Aorta (tissue), 5 donors: ENCODE measurements at regions not wholly inside any gene's neighbourhood (a gene's known extent, or its start where the extent isn't known, plus 50 kb on each side); places are given as distances from the start of the nearest gene placed in this dataset.

Experiments
- ATAC-seq: fragments of 200-7000 bp; cut with Tn5 transposase; one replicate; pipeline ENCODE4 v1.9.1; 2022; ENCODE audit warnings: moderate library complexity; ENCODE audit not compliant: low FRiP score
- DNase-seq, 2 donors: peaks; one replicate each; pipeline ENCODE4 v3.0.0-alpha.2; 2020
- H3K27ac ChIP-seq, 2 donors: one replicate each; pipeline ENCODE4 v1.5.1; 2013; ENCODE audit warnings: low read length in 2 of 2, mild to moderate bottlenecking in 2 of 2, moderate library complexity in 2 of 2, control low read depth in 1 of 2, inconsistent platforms in 1 of 2, low read depth in 1 of 2
- H3K27me3 ChIP-seq, 2 donors: one replicate each; pipeline ENCODE4 v1.6.1; 2013; ENCODE audit warnings: control low read depth in 1 of 2, low read length in 1 of 2, mild to moderate bottlenecking in 1 of 2, moderate library complexity in 1 of 2; ENCODE audit not compliant: insufficient read depth in 2 of 2, control insufficient read depth in 1 of 2
- H3K36me3 ChIP-seq, 2 donors: one replicate each; pipeline ENCODE4 v1.6.1; 2013; ENCODE audit warnings: control low read depth in 1 of 2, low read length in 1 of 2, mild to moderate bottlenecking in 1 of 2; ENCODE audit not compliant: insufficient read depth in 2 of 2, control insufficient read depth in 1 of 2
- H3K4me1 ChIP-seq, 2 donors: one replicate each; pipeline ENCODE4 v1.6.1; 2013; ENCODE audit warnings: low read length in 2 of 2, control low read depth in 1 of 2, mild to moderate bottlenecking in 1 of 2, moderate library complexity in 1 of 2; ENCODE audit not compliant: insufficient read depth in 2 of 2, control insufficient read depth in 1 of 2
- H3K4me3 ChIP-seq, 2 donors: one replicate each; pipeline ENCODE4 v1.5.1; 2013; ENCODE audit warnings: low read length in 2 of 2, control low read depth in 1 of 2, mild to moderate bottlenecking in 1 of 2
- H3K9me3 ChIP-seq: one replicate; pipeline ENCODE4 v1.6.1; 2013; ENCODE audit warnings: mild to moderate bottlenecking, low read length; ENCODE audit not compliant: control insufficient read depth
- WGBS, 2 donors: extraction: QIAGEN DNeasy Blood & Tissue Kit; methylation state at CpG; one replicate each; pipeline ENCODE4 v1.1.7; 2013; 5-methylcytosine and 5-hydroxymethylcytosine counted together
- intact Hi-C, 2 donors: fragments of 100-400 bp; cut with DNase I; formaldehyde crosslinking; loops; one replicate each; pipeline versions ENCODE4 v1.14.2 to v1.15.0; 2022
- donor health status: healthy with polysubstance abuse.
- donor health status: Bipolar disorder and iron deficiency.
- donor health status: DM: no; HTN: no; CAD: no.
- donor health status: DM: no; HTN: no; CAD: no.
- donor health status: DM: yes; HTN: yes; CAD: no.

- Histone ChIP-seq H3K27me3 (no peaks in the 10 kb centered on the region), H3K9me3 (no peaks in the 10 kb centered on the region), H3K4me3 (no peak overlapping the region), H3K36me3 (peaks cover 0 to 2% of the 10 kb centered on the region in 2 donors), H3K27ac (no peak overlapping the region), H3K4me1 (no peaks in the 10 kb centered on the region)
- DNase-seq: no peak
- intact Hi-C loops: no loop called here
- ATAC-seq: no peak
- 92 to 94% methylated on average over 3 of the region's 3 CpGs for WGBS, 2 donors
Measured at GRCh38 chr7:46319841-46320240, 398.8 kb upstream of the IGFBP3 start.

GRCh38 chr7:46318276-46318675 lies 397.2 kb upstream of the IGFBP3 start:
- H3K36me3 ChIP-seq: peaks cover 0 to 2% of the 10 kb centered on the region in 2 donors
- intact Hi-C loops: no loop called here
- no peaks in the 10 kb centered on the region for H3K9me3 ChIP-seq
- no peaks in the 10 kb centered on the region for H3K4me1 ChIP-seq
- ATAC-seq (no peak), DNase-seq (no peak)
- WGBS, 2 donors: 52 to 75% methylated on average over 3 of the region's 3 CpGs
- H3K4me3 ChIP-seq: no peak overlapping the region
- no peaks in the 10 kb centered on the region for H3K27me3 ChIP-seq
- no peak overlapping the region for H3K27ac ChIP-seq

- H3K4me3 ChIP-seq: no peak overlapping the region
- no peaks in the 10 kb centered on the region for H3K9me3 ChIP-seq
- no peaks in the 10 kb centered on the region for H3K27me3 ChIP-seq
- no peak for DNase-seq
- no peaks in the 10 kb centered on the region for H3K4me1 ChIP-seq
- H3K27ac ChIP-seq: no peak overlapping the region
- WGBS, 2 donors: 35 to 47% methylated on average over 6 of the region's 6 CpGs
- H3K36me3 ChIP-seq: peaks cover 0 to 2% of the 10 kb centered on the region in 2 donors
- ATAC-seq: no peak
- intact Hi-C loops: no loop called here
Measured at GRCh38 chr7:46317256-46317655, 396.2 kb upstream of the IGFBP3 start.

GRCh38 chr7:46315891-46316290 lies 394.8 kb upstream of the IGFBP3 start:
- H3K9me3 ChIP-seq: peaks cover 1% of the 10 kb centered on the region
- H3K27ac ChIP-seq: no peak overlapping the region
- H3K4me3 ChIP-seq: no peak overlapping the region
- intact Hi-C loops: no loop called here
- no peaks in the 10 kb centered on the region for H3K4me1 ChIP-seq
- no peaks in the 10 kb centered on the region for H3K27me3 ChIP-seq
- H3K36me3 ChIP-seq: peaks cover 0 to 2% of the 10 kb centered on the region in 2 donors
- ATAC-seq (no peak), DNase-seq (no peak)
- 89 to 92% methylated on average over 5 of the region's 5 CpGs for WGBS, 2 donors

- Histone ChIP-seq H3K27ac (no peak overlapping the region), H3K9me3 (no peaks in the 10 kb centered on the region), H3K36me3 (no peaks in the 10 kb centered on the region), H3K4me3 (no peak overlapping the region), H3K4me1 (no peaks in the 10 kb centered on the region), H3K27me3 (no peaks in the 10 kb centered on the region)
- intact Hi-C loops: no loop called here
- WGBS, 2 donors: 86% methylated on average over 1 of the region's 1 CpG
- ATAC-seq: no peak
- DNase-seq: no peak
Measured at GRCh38 chr7:46301677-46302076, 380.6 kb upstream of the IGFBP3 start.

- intact Hi-C loops: loop anchor here in 1 of 2 donors (10.0 kb wide), 1 partner anchor 373 kb away; the partner anchor contains the start of gene IGFBP3
Measured at GRCh38 chr7:46297515-46297914, 376.4 kb upstream of the IGFBP3 start.

GRCh38 chr7:46296526-46296925 lies 375.5 kb upstream of the IGFBP3 start:
- Histone ChIP-seq H3K27me3 (no peaks in the 10 kb centered on the region), H3K4me3 (no peak overlapping the region), H3K27ac (no peak overlapping the region), H3K4me1 (no peaks in the 10 kb centered on the region), H3K36me3 (no peaks in the 10 kb centered on the region), H3K9me3 (no peaks in the 10 kb centered on the region)
- ATAC-seq (no peak), DNase-seq (no peak)
- WGBS, 2 donors: 95 to 98% methylated on average over 1 of the region's 1 CpG
- intact Hi-C loops: loop anchor here in 1 of 2 donors (10.0 kb wide), 1 partner anchor 372 kb away; the partner anchor contains the start of gene IGFBP3

More at GRCh38 chr7:46297515-46297914, 376.4 kb upstream of the IGFBP3 start:
- ATAC-seq (no peak), DNase-seq (no peak)
- no peaks in the 10 kb centered on the region for H3K36me3 ChIP-seq
- H3K27ac ChIP-seq: no peak overlapping the region
- H3K4me1 ChIP-seq: no peaks in the 10 kb centered on the region
- H3K27me3 ChIP-seq: no peaks in the 10 kb centered on the region
- H3K9me3 ChIP-seq: no peaks in the 10 kb centered on the region
- WGBS, 2 donors: 65 to 75% methylated on average over 2 of the region's 2 CpGs
- H3K4me3 ChIP-seq: no peak overlapping the region

GRCh38 chr7:46294381-46294780 lies 373.3 kb upstream of the IGFBP3 start:
- H3K27me3 ChIP-seq: no peaks in the 10 kb centered on the region
- no peak overlapping the region for H3K27ac ChIP-seq
- H3K9me3 ChIP-seq: no peaks in the 10 kb centered on the region
- DNase-seq (no peak), ATAC-seq (no peak)
- no peaks in the 10 kb centered on the region for H3K36me3 ChIP-seq
- peaks cover 0 to 4% of the 10 kb centered on the region in 2 donors for H3K4me1 ChIP-seq
- no peak overlapping the region for H3K4me3 ChIP-seq
- WGBS, 2 donors: 43 to 55% methylated on average over 5 of the region's 5 CpGs
- intact Hi-C loops: loop anchor here (5.0 to 10.0 kb wide), 3 partner anchors 147 to 370 kb away; partner anchors contain the start of gene IGFBP3 (in 1 of the 2)

- ATAC-seq (no peak), DNase-seq (no peak)
- no peaks in the 10 kb centered on the region for H3K9me3 ChIP-seq
- no peak overlapping the region for H3K4me3 ChIP-seq
- intact Hi-C loops: loop anchor here (5.0 to 10.0 kb wide), 3 partner anchors 145 to 368 kb away; partner anchors contain the start of gene IGFBP3 (in 1 of the 2)
- WGBS, 2 donors: 92 to 94% methylated on average over 7 of the region's 7 CpGs
- H3K36me3 ChIP-seq: no peaks in the 10 kb centered on the region
- no peaks in the 10 kb centered on the region for H3K27me3 ChIP-seq
- H3K27ac ChIP-seq: no peak overlapping the region
- H3K4me1 ChIP-seq: peaks cover 0 to 4% of the 10 kb centered on the region in 2 donors
Measured at GRCh38 chr7:46292741-46293140, 371.7 kb upstream of the IGFBP3 start.
